ENCODE measurements at regions not wholly inside any gene's neighbourhood (a gene's known extent, or its start where the extent isn't known, plus 50 kb on each side); places are given as distances from the start of the nearest gene placed in this dataset.

DNA sequence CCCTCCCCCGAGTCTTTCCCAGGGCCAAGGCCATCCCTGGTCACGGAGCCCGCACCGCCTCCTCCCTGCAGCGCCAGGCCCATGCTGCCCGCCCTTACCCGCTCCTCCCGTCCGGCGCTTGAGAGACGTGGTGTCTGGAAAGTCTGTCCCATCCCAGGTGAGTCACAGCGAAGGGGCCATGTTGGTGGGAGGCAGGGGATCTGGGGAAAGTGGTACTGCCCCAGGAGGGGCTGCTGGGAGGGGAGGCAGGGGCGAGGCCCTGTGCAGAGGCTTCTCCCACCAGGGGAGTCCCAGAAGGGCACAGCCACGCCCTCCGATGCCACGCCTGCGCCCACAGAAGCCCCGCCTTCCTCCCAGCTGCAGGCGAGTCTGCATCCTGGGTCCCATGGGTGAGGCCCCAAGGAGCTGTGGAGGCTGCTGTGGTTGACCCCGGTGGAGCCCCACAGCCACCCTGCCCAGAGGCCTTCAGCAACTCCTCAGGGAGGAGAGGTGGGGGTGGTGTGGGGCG, 107.0 kb upstream of the PPP1R26 start:
- H3K36me3 ChIP-seq, result no peaks in the 10 kb centered on the region
- H3K27ac ChIP-seq, result no peak overlapping the region
- 82 to 83% methylated on average over 15 to 20 of the region's 21 CpGs for WGBS, 2 donors
- H3K4me1 ChIP-seq, result no peaks in the 10 kb centered on the region
- no peak overlapping the region for H3K4me3 ChIP-seq
- no peak for DNase-seq (ENCODE audit: low spot score in 2 of 2)
- TF ChIP-seq EP300 (IDR thresholded peaks at IDR 0.05), result no peak
- TF ChIP-seq, protein P1, sequence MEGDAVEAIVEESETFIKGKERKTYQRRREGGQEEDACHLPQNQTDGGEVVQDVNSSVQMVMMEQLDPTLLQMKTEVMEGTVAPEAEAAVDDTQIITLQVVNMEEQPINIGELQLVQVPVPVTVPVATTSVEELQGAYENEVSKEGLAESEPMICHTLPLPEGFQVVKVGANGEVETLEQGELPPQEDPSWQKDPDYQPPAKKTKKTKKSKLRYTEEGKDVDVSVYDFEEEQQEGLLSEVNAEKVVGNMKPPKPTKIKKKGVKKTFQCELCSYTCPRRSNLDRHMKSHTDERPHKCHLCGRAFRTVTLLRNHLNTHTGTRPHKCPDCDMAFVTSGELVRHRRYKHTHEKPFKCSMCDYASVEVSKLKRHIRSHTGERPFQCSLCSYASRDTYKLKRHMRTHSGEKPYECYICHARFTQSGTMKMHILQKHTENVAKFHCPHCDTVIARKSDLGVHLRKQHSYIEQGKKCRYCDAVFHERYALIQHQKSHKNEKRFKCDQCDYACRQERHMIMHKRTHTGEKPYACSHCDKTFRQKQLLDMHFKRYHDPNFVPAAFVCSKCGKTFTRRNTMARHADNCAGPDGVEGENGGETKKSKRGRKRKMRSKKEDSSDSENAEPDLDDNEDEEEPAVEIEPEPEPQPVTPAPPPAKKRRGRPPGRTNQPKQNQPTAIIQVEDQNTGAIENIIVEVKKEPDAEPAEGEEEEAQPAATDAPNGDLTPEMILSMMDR (IDR thresholded peaks at IDR 0.05), result no peak
- TF ChIP-seq POLR2A (IDR thresholded peaks at IDR 0.05), result no peak
- H3K9me3 ChIP-seq, result no peaks in the 10 kb centered on the region
- H3K27me3 ChIP-seq, result peaks cover 0 to 29% of the 10 kb centered on the region in 2 donors

DNA sequence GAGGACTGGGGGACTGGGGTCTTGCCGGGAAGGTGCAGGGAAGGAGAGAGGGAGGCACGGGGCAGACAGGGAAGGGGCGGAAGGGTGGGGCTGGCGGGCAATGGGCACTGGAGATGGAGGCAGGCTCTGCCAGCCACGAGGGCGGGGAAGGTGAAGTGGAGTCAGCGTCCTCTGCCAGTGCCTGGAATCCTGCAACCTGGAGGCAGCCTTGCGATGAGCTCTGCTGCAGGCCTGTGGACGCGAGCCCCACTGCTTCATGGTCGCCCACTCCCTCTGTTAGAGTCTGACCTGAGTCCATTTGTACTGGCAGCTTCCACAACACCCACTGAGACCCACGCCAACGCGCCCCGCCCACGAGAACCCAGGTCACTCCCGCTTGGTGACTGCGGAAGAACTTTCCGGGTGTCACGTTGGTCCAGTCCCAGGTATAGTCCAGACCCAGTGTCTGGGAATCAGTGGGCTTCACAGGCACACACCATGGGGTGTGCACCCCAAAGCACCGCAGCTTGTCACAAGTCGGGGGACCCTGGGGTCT, 106.4 kb upstream of the PPP1R26 start:
- H3K4me1 ChIP-seq, result no peaks in the 10 kb centered on the region
- no peak overlapping the region for H3K4me3 ChIP-seq
- TF ChIP-seq EP300 (IDR thresholded peaks at IDR 0.05) (no peak), POLR2A (IDR thresholded peaks at IDR 0.05) (no peak)
- TF ChIP-seq, protein P1 (IDR thresholded peaks at IDR 0.05), result no peak
- H3K36me3 ChIP-seq, result no peaks in the 10 kb centered on the region
- DNase-seq (ENCODE audit: low spot score in 2 of 2), result no peak
- WGBS, 2 donors, result 90 to 92% methylated on average over 22 of the region's 22 CpGs
- no peak overlapping the region for H3K27ac ChIP-seq
- no peaks in the 10 kb centered on the region for H3K9me3 ChIP-seq
- peaks cover 0 to 31% of the 10 kb centered on the region in 2 donors for H3K27me3 ChIP-seq

DNA sequence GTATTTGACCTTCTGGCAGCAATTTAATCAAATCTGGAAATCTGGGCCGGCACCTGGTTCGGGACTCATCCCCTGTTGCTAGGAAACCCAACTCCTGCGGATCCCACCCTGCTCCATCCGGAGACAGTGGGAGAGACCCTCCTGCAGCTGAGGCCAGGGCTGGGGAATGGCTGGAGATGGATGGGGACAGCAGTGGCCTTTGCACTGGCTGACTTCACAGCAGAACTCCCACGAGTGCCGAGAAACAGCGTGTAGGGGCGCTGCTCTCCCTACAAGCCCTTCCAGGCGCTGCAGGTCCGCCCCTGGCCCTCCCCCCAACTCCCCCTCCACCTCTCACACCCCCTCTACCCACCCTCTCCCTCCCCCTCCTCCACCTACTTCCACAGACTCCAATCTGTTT, 105.8 kb upstream of the PPP1R26 start:
- DNase-seq (ENCODE audit: low spot score in 2 of 2), result no peak
- Histone ChIP-seq H3K4me1 (no peaks in the 10 kb centered on the region), H3K9me3 (peaks cover 0 to 4% (median 0%) of the 10 kb centered on the region in 4 donors), H3K27me3 (peaks cover 0 to 31% of the 10 kb centered on the region in 2 donors), H3K36me3 (no peaks in the 10 kb centered on the region), H3K4me3 (no peak overlapping the region), H3K27ac (no peak overlapping the region)
- TF ChIP-seq EP300 (IDR thresholded peaks at IDR 0.05) (no peak), POLR2A (IDR thresholded peaks at IDR 0.05) (no peak)
- TF ChIP-seq, protein P1 (IDR thresholded peaks at IDR 0.05), result no peak
- WGBS, 2 donors, result 19 to 27% methylated on average over 10 of the region's 10 CpGs

DNA sequence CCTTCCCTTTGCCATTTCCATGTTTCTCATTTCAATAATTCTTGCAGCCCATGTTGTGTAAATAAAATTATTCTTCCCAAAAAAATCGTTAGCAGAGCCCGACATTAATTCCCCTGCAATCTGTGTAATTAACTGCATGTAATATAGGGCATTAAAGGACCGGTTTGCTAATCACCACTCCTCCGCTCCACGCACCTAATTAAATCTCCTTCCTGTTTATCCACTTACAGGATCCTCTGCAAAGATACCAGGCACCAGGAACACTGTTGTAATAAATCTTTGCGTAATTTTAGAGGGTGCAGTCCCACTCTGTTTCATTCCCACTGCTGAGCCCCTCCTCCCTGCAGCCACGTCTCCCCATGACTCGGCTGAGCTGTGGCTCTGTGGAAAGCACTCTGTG, 105.0 kb upstream of the PPP1R26 start:
- H3K4me3 ChIP-seq, result no peak overlapping the region
- WGBS, 2 donors, result 43 to 44% methylated on average over 8 of the region's 8 CpGs
- no peaks in the 10 kb centered on the region for H3K36me3 ChIP-seq
- H3K4me1 ChIP-seq, result no peaks in the 10 kb centered on the region
- H3K9me3 ChIP-seq, result peaks cover 0 to 11% (median 0%) of the 10 kb centered on the region in 4 donors
- no peak for TF ChIP-seq POLR2A (IDR thresholded peaks at IDR 0.05)
- TF ChIP-seq, protein P1 (IDR thresholded peaks at IDR 0.05), result no peak
- DNase-seq (ENCODE audit: low spot score in 2 of 2), result no peak
- no peak overlapping the region for H3K27ac ChIP-seq
- H3K27me3 ChIP-seq, result peaks cover 0 to 31% of the 10 kb centered on the region in 2 donors

DNA sequence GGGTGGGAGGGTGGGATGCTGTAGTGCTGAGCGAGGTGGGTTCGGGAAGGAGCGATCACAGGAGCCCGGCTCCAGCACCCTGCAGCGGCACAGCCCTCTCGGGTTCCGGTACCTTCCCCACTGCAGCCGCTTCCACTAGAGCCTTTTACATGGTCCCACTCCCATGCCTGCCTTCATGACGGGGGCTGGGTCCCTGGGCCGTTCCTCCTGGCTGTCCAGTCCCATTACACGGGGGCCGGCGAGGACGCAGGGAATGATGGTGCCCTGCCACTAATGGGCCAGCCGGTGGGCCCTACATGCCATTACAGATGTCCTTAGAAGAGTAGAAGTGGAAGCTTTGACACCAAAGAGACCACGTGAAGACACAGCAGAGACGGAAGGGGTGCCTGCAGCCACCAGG, 104.6 kb upstream of the PPP1R26 start:
- TF ChIP-seq EP300 (IDR thresholded peaks at IDR 0.05) (no peak), POLR2A (IDR thresholded peaks at IDR 0.05) (no peak)
- TF ChIP-seq, protein P1 (IDR thresholded peaks at IDR 0.05), result no peak
- Histone ChIP-seq H3K4me1 (no peaks in the 10 kb centered on the region), H3K36me3 (no peaks in the 10 kb centered on the region), H3K9me3 (peaks cover 0 to 15% (median 0%) of the 10 kb centered on the region in 4 donors), H3K27me3 (peaks cover 0 to 31% of the 10 kb centered on the region in 2 donors), H3K27ac (no peak overlapping the region), H3K4me3 (no peak overlapping the region)
- no peak for DNase-seq (ENCODE audit: low spot score in 2 of 2)
- 80 to 86% methylated on average over 11 to 17 of the region's 17 CpGs for WGBS, 2 donors
